ENCODE measurements at regions not wholly inside any gene's neighbourhood (a gene's known extent, or its start where the extent isn't known, plus 50 kb on each side); places are given as distances from the start of the nearest gene placed in this dataset.

DNA sequence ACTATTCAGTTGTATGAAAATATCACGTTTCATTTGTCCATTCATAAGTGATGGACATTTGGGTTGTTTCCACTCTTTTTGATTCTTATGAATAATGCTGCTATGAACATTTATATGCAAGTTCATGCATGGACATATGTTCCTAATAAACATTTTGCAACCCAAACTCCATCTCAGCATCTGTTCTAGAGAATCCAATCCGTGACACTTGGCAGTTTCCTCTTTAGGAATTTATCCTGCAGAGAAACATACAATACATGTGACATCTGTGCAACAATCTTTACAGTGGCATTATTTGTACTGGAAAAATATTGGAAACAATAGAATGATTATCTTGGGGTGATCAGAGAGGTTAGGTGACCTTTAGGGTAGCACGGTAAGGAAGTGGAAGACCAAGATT lies 290.8 kb upstream of the SRRM4 start:
- TF ChIP-seq POLR2AphosphoS5 (IDR thresholded peaks at IDR 0.05; ENCODE audit: low read depth, low read length) (no peak), POLR2A (IDR thresholded peaks at IDR 0.05; ENCODE audit: low read depth, low read length) (no peak), TAF1 (IDR thresholded peaks at IDR 0.05; ENCODE audit: low read depth, low read length) (no peak), POU2F2 (IDR thresholded peaks at IDR 0.05; ENCODE audit: low read depth, low read length) (no peak)

Measured in GM12891 (cell line).